ENCODE measurements at regions not wholly inside any gene's neighbourhood (a gene's known extent, or its start where the extent isn't known, plus 50 kb on each side); places are given as distances from the start of the nearest gene placed in this dataset.
"Not testable (repeated sequence)": the region's sequence is repeated elsewhere in the genome, so short reads cannot be mapped to it uniquely, and the experiment has no call there.

DNA sequence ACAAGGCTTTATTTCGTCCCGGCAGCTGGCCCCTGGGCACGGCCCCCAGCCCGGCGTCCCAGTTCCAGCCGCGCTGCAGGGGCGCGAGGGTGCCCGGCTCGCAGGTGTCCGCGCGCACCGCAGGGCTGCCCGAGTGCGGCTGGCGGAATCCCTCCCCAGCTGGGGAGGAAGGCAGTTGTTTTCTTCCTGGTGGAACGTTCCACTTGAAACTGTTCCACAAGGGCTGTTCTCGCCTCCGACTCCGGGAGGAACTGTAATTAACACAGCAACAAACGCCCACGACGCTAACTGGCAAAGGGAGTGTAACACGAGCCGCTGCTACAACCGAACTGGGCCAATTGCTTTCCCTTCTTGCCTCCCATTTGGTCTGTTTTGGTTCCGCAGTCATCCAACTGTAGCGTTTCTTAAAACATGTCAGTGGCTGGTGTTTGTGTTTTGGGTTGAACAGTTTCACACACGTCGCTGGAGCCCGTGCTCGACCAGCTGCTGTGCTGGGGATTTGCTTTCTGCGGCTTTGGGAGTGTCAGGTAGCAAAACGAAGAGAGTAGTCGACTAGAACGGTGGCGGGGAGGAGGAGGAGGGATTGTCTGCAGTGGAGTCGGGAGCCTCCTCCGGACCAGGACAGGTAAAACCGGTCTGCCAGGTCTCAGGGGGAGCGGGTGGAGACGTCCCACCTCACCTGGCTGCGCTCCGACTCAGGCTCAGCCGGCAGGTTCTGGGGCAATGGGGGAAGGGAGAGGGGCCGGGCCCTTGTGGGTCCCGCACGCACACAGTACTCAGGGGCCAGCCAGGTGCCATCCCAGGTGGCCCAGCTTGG, 131.6 kb upstream of the NIPBL start:
- peak; percentile 80 for DNase-seq (ENCODE audit: insufficient read length, low spot score, missing footprints)
- TF ChIP-seq CTCF (IDR thresholded peaks at IDR 0.05; ENCODE audit: extremely low read depth, low read depth, low read length): no peak
- H3K4me3 ChIP-seq (ENCODE audit: insufficient read depth, low read length): peak overlapping the region; percentile 80
- peaks cover 34% of the 10 kb centered on the region for H3K27me3 ChIP-seq (ENCODE audit: insufficient read depth, low read length)
- H3K4me2 ChIP-seq (ENCODE audit: insufficient read depth, low read length): peak overlapping the region; percentile 100
- H3K79me2 ChIP-seq (ENCODE audit: insufficient read depth, low read length): no peaks in the 10 kb centered on the region
- H3K36me3 ChIP-seq (ENCODE audit: insufficient read depth, low read length): no peaks in the 10 kb centered on the region
- H3K4me1 ChIP-seq (ENCODE audit: insufficient read depth, low read length): peaks cover 18% of the 10 kb centered on the region
- H3K27ac ChIP-seq (ENCODE audit: low read depth, low read length): no peak overlapping the region
- no peaks in the 10 kb centered on the region for H3K9me3 ChIP-seq (ENCODE audit: low read depth, low read length)
- H2AFZ ChIP-seq (ENCODE audit: low read length): peak overlapping the region; percentile 97
- no peaks in the 10 kb centered on the region for H4K20me1 ChIP-seq (ENCODE audit: insufficient read depth, low read length)

- DNase-seq (ENCODE audit: insufficient read length, low spot score, missing footprints); H3K9me3 ChIP-seq (ENCODE audit: low read depth, low read length); H3K36me3 ChIP-seq (ENCODE audit: insufficient read depth, low read length); H3K4me2 ChIP-seq (ENCODE audit: insufficient read depth, low read length); H3K4me3 ChIP-seq (ENCODE audit: insufficient read depth, low read length); H4K20me1 ChIP-seq (ENCODE audit: insufficient read depth, low read length); H3K79me2 ChIP-seq (ENCODE audit: insufficient read depth, low read length); H3K27ac ChIP-seq (ENCODE audit: low read depth, low read length); H2AFZ ChIP-seq (ENCODE audit: low read length): not testable (repeated sequence)
- peaks cover 34% of the 10 kb centered on the region for H3K27me3 ChIP-seq (ENCODE audit: insufficient read depth, low read length)
- H3K4me1 ChIP-seq (ENCODE audit: insufficient read depth, low read length): peaks cover 18% of the 10 kb centered on the region
Measured at GRCh38 chr5:36747794-36748193, 128.8 kb upstream of the NIPBL start.

- no peaks in the 10 kb centered on the region for H3K79me2 ChIP-seq (ENCODE audit: insufficient read depth, low read length)
- H3K36me3 ChIP-seq (ENCODE audit: insufficient read depth, low read length): no peaks in the 10 kb centered on the region
- H3K4me1 ChIP-seq (ENCODE audit: insufficient read depth, low read length): no peaks in the 10 kb centered on the region
- H3K4me3 ChIP-seq (ENCODE audit: insufficient read depth, low read length): no peak overlapping the region
- TF ChIP-seq CTCF (IDR thresholded peaks at IDR 0.05; ENCODE audit: extremely low read depth, low read depth, low read length): peak; percentile 11
- H4K20me1 ChIP-seq (ENCODE audit: insufficient read depth, low read length): no peaks in the 10 kb centered on the region
- no peak overlapping the region for H2AFZ ChIP-seq (ENCODE audit: low read length)
- H3K9me3 ChIP-seq (ENCODE audit: low read depth, low read length): no peaks in the 10 kb centered on the region
- no peak overlapping the region for H3K4me2 ChIP-seq (ENCODE audit: insufficient read depth, low read length)
- H3K27me3 ChIP-seq (ENCODE audit: insufficient read depth, low read length): peaks cover 37% of the 10 kb centered on the region
- DNase-seq (ENCODE audit: insufficient read length, low spot score, missing footprints): no peak
- no peak overlapping the region for H3K27ac ChIP-seq (ENCODE audit: low read depth, low read length)
Measured at GRCh38 chr5:36751886-36752285, 124.7 kb upstream of the NIPBL start.

GRCh38 chr5:36755342-36755741, 121.2 kb upstream of the NIPBL start:
- H3K36me3 ChIP-seq (ENCODE audit: insufficient read depth, low read length): no peaks in the 10 kb centered on the region
- no peak for DNase-seq (ENCODE audit: insufficient read length, low spot score, missing footprints)
- no peaks in the 10 kb centered on the region for H4K20me1 ChIP-seq (ENCODE audit: insufficient read depth, low read length)

More at GRCh38 chr5:36755342-36755741, 121.2 kb upstream of the NIPBL start:
- H3K79me2 ChIP-seq (ENCODE audit: insufficient read depth, low read length): no peaks in the 10 kb centered on the region
- no peak overlapping the region for H3K27ac ChIP-seq (ENCODE audit: low read depth, low read length)
- H2AFZ ChIP-seq (ENCODE audit: low read length): no peak overlapping the region
- TF ChIP-seq CTCF (IDR thresholded peaks at IDR 0.05; ENCODE audit: extremely low read depth, low read depth, low read length): no peak
- H3K4me2 ChIP-seq (ENCODE audit: insufficient read depth, low read length): peak overlapping the region; percentile 9
- no peaks in the 10 kb centered on the region for H3K9me3 ChIP-seq (ENCODE audit: low read depth, low read length)
- H3K4me1 ChIP-seq (ENCODE audit: insufficient read depth, low read length): no peaks in the 10 kb centered on the region
- H3K4me3 ChIP-seq (ENCODE audit: insufficient read depth, low read length): no peak overlapping the region
- H3K27me3 ChIP-seq (ENCODE audit: insufficient read depth, low read length): peaks cover 19% of the 10 kb centered on the region

Data from osteoblast (primary cell).